ENCODE measurements at regions not wholly inside any gene's neighbourhood (a gene's known extent, or its start where the extent isn't known, plus 50 kb on each side); places are given as distances from the start of the nearest gene placed in this dataset.
"Not testable (repeated sequence)": the region's sequence is repeated elsewhere in the genome, so short reads cannot be mapped to it uniquely, and the experiment has no call there.

DNA sequence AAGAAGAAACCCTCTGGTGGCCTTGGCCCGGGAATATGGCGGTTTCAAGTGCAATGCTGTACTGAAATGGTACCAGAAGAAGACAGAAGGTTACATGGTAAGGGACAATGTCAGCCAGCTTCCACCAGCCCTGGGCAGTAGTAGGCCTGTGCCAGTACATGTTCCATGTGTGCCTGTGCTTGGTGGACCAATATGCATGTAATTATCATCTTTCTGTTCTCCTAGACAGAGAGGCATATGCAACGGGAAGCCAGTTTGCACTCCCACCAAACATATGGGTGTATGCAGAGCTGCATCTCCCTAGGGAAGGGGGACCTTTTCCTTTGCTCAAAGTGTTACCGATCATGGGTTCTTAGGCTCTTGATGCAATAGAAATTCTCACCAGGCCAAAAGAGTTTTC lies 80.9 kb upstream of the ADORA2B start:
- not testable (repeated sequence) for FAIRE-seq

DNA sequence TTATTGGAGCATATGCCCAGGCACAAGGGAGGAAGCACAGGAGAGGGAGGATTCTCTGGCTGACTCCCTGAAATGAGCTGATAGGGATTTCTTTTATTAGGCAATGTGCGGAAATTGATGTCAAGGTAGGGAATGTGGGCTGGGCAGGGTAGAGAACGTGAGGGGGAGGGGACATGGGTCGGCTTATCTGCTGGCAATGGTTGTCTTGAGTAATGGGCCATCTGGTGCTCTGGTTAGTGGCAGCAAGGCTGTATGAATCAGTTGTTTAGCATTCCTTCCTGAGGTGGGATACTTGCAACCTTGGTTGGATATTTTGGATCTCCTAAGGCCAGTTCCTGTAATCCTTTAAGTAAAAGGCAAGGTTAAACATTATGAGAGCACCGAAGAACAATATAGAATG lies 80.5 kb upstream of the ADORA2B start:
- not testable (repeated sequence) for FAIRE-seq

DNA sequence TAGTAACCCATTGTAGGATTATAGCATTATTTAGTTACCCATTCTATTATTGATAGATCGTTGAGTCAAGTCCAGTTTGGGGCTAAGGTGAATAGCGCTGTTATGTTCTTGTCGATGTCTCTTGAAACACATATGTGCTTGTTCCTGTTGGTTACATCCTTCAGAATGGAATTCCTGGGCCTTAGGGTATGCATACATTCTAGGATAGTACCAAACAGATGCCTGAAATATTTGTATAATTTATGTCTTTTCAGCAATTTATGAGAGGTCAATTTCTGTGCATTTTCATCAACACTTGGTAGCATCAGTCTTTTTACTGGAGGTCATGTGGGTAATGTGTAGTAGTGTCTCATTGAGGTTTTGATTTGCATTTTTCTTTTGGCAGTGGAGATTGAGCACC lies 78.9 kb upstream of the ADORA2B start:
- not testable (repeated sequence) for FAIRE-seq

DNA sequence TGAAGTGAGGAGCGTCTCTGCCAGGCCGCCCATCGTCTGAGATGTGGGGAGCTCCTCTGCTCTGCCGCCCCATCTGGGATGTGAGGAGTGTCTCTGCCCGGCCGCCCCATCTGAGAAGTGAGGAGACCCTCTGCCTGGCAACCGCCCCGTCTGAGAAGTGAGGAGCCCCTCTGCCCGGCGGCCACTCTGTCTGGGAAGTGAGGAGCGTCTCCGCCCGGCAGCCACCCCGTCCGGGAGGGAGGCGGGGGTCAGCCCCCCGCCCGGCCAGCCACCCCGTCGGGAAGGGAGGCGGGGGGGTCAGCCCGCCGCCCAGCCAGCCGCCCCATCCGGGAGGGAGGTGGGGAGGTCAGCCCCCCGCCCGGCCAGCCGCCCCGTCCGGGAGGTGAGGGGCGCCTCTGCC lies 77.6 kb upstream of the ADORA2B start:
- not testable (repeated sequence) for FAIRE-seq

DNA sequence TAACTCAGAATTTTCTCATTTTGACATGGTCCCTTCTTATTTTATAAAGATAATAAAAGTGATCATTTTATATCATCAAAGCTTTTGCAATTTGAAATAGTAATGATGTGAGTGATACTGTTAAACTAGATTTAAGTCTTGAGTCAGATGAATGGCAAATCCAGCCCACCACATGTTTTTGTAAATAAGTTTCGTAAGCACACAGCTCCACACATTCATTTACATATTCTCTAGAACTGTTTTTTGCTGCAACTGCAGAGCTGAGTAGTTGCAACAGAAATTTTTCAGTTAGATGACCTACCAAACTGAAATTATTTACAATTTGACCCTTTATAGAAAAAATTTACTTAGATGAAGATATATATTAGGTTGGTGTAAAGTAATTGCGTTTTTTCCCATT lies 75.1 kb upstream of the ADORA2B start:
- FAIRE-seq: not testable (repeated sequence)

DNA sequence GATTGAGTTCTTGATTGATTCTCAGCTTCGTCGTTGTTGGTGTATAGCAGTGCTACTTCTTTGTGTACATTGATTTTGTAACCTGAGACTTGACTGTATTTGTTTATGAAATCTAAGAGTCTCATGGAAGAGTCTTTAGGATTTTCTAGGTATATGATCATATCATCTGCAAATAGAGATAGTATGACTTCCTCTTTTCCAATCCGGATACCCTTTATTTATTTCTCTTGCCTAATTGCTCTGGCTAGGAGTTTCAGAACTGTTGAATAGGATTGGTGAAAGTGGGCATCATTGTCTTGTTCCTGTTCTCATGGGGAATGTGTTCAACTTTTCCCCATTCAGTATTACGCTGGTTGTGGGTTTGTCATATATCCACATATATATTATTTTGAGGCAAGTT lies 72.3 kb upstream of the ADORA2B start:
- not testable (repeated sequence) for FAIRE-seq

DNA sequence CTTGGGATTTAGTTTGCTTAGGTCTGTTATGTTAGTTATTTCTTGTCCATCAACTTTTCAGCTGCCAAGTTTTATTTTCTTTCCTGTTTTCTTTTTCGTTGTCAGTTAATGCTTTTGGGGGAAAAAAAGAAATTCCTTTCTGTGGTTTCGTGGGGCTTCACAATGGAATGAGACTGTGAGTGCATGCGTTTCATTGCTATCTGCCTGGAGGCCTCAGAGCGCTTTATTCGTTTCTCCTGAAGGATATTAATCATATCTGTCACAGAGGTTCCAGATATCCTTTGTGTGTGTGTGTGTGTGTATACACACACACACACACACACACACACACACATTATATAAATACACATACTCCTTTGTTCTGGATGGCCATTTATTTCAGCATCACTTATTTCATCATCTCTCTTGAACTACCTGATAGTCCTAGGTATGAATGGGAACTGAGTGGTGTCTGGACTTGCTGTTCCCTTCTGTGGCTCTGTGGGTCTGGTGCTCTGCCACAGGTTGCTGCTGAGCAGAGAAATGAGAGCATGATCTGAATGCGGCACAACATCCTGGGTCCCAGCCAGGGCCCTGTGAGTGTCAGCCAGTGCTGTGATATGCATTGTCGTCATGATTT lies 66.9 kb upstream of the ADORA2B start:
- FAIRE-seq: not testable (repeated sequence)

DNA sequence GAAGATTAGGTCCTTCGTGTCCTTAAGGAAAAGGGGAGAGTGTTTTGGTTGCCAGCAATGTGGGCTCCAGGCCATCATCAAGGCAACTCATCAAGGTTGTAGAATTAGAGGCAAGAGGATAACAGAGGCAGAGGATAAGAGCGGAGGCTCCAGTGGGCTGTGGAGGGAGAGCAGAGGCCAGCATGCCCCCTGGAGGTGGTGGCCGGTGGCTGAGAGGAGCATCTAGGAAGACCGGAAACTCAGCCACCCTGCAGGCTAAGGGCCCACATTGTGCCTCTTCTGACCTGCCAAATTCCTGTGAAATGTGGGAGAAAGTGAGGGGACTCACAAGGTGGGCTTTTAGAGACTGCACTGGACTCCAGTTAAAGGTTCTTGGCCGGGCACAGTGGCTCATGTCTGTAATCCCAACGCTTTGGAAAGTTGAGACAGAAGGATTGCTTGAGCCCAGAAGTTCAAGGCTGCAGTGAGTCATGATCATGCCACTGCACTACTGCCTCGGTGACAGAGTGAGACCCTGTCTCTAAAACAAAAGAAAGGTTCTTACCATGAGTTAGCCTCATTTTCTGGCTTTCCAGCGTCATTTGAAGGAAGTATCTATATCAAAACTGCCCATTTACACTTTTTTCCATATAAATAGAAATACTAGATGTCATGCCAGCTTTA lies 62.7 kb upstream of the ADORA2B start:
- no peak for FAIRE-seq

DNA sequence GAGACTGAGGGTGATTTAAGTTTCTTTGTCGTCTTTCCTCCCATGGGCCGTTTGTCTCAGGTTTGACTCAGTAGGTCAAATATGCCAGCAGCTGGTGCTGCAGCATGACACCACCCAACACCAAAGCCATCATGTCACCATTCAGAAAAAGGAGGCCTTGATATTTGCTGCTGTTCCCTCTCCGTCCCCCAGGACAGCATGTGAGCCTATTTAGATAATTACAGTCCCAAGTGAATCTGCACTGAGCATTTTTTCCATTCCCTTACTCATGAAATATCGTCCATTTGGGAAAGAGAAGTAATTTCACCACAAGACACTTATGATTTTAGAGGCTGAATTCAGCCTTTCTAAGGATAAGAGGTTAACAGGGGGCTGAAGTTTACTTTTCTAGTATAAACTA lies 62.2 kb upstream of the ADORA2B start:
- FAIRE-seq: no peak

DNA sequence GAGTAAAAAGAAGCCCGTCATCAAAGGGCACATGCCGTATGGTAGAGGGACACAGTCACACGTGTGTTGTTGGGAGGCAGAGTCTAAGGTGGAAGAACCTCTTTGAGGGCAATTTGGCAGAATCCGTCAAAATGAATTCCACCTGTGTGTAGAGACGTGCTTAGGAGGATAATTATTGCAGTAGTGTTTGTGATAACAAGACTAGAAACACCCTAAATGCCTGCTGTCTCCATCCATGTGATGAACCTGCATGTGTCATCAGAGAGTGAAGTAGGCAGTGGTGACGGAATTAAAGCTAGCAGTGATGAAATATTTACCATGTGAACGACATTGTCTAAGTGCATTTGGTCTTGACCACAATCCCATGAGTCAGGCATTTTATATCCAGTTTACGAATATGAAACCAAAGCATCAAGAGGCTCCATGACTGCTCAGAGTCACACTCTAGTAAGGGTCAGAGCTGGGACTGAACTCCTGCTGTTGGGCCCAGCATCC lies 61.3 kb upstream of the ADORA2B start:
- FAIRE-seq: no peak

DNA sequence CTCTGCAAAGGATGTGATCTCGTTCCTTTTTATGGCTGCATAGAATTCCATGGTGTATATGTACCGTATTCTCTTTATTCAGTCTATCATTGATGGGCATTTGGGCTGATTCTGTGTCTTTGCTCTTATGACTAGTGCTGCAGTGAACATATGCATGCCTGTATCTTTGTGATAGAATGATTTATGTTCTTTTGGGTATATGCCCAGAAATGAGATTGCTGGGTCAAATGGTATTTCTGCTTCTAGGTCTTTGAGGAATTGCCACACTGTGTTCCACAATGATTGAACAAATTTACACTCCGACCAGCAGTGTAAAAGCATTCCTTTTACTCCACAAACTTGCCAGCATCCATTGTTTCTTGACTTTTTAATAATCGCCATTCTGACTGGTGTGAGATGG lies 60.2 kb upstream of the ADORA2B start:
- no peak for FAIRE-seq

DNA sequence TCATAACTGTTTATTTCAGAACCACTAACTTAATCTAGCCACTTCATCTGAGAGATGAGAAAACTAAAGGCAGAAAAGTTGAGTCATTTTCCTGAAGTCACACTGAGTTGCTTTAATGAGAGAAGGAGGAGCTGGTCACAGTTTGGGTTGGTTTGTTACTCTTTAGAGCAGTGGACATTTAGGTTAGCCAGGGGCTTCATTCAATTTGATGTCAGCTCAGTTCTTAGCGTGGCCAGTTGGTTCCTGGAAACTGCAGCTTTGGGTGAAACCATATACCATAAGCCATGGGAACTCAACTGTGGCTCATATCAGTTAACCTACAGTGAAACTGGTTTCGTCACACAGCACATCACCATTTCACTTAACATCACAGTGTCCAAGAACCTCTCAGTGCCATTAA lies 59.2 kb upstream of the ADORA2B start:
- FAIRE-seq: no peak

DNA sequence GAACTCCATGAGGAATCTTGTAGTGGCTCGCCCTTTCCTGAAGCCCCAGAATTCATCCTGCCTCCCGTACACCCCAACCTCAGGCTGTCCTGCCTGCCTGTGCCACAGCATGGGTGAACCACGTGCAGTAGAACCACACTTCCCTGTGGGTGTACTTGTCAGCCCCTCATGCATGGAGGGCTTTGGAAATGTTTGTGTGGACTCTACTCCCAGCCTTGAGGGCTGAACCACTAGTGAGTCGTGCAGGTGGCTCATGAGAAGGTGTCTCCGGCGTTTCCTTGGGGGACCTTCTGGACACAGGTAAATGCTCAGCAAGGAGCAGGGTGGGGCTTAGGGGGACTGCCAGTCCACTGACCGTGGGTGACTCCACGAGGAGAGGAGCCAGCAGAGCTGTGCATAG lies 58.7 kb upstream of the ADORA2B start:
- no peak for FAIRE-seq

DNA sequence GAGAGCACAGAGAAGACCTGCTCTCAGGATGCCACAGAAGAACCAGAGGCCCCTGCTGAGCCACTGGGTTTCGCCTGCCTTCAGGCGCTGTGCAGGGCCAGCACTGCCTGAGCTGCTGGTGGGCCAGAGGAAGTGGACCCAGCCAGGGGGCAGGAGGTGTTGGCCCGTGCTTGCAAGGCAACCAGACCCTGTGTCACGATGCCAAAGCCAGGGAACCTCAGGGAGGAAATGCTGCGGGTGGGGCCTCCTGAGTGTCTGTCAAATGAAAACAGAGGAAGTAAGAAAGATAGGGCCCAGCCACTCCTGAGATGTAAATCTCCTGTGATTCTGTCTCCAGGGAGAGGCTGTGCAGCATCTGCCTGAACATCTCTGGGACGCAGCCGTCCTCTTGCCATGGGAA lies 58.1 kb upstream of the ADORA2B start:
- no peak for FAIRE-seq

DNA sequence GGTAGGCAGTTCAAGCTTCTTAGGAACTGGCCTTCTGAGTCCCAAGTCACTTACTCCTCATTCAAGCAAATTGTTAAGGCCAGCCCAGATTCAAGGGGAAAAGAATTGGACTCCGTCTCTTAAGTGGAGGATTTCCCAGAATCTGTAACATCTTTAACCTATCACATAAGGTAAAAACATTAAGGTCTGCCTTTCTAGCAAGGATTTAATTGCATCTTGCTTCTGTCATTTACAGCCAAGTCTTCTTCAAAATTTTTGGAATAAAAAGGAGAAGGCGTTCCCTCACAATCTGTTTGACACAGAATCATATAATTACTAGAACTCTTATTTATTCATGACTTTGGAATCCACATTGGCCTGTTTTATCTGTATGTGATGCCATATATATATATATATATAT lies 56.5 kb upstream of the ADORA2B start:
- FAIRE-seq: no peak

DNA sequence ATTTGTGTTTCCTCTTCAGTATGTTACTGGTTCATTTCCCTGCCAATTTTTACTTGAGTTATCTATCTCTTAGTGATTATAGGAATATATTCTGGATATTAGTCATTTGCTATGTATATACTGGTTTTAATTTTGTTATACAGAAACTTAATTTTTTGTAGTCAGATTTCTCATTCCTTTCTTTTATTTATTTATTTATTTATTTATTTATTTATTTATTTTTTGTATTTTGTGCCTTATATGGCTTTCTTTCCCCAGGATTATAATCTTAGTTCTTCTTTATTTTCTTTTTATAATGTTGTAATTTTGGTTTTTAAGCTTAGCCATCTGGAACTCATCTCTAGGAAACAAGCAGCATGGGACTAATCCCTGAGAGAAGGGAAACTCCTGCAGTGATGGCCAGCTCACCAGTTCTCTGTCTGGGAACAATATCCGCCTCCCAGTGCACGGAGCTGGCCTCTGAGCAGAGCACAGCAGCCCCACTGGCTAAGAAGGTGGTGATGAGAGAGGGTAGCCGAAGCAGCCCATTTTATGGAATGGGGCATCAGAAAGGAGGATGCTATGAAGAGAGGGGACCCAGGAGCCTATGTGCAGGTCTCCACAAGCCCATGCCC lies 54.5 kb upstream of the ADORA2B start:
- no peak for FAIRE-seq

DNA sequence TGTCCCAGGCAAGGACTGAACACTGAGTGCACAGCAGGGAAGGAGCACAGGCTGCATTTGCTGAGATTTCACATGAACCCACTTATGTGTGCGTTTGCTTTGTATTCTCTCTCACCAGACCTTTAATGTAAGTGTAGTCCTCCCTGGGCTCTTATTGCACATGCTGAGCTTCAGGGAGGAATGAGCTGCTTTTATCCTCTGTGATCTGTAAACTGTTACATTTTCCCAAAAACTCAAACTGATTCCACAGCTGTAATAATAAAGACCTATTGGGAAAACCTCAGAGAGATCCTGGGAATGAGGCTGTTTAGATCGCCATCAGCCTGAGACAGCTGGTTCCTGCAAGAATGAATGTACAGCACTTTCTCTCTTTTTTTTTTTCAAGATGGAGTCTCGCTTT lies 53.6 kb upstream of the ADORA2B start:
- FAIRE-seq: no peak

DNA sequence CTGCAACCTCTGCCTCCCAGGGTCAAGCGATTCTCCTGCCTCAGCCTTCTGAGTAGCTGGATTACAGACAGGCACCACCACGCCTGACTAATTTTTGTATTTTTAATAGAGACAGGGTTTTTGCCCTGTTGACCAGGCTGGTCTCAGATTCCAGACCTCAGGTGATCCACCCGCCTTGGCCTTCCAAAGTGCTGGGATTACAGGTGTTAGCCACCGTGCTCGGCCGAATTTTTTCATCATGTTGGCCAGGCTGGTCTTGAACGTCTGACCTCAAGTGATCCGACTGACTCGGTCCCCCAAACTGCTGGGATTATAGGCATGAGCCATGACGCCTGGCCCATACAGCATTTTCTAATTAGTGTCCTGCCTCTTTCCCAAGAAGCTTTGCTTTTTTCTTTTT lies 52.7 kb upstream of the ADORA2B start:
- no peak for FAIRE-seq

DNA sequence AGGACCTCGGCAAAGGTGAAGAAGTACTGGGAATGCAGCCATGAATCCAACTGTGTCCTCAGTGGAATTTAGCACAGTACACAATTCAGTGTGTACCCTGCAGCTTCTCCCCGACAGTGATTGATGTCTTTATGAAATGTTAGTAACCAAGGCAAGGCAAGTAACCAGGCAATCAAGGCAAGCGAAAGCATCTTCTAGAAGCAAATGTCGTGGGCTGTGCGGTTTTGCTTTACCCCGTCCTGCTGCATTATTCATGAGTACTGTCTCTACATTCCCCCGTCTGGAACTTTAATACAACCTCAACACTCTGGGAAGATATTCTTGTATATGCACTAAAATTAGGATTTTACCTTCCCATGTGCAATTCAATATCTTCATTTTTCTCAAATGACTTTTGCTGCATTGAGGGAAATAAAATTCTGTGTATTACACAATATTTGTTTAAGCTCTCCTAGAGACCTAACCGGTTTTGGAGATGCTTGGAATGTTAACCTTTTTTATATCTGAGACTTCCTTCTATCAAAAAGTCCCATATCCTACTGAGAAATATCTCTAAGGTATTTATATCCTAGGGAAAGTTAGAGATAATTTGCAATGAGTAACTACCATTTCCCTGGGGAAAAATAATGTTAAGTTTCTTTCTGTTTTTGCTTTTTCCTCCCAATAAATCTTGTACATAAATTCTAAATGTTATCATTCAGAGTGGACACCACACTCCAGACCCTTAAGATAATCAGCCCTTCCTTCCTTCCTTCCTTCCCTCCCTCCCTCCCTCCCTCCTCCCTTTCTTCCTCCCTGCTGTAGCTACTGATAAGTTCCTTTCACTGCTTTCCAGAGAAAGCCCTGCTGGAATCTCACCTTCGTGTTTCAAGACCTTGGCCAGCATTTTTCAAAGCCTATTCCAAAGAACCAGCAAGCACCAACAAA lies 51.9 kb upstream of the ADORA2B start:
- no peak for FAIRE-seq

DNA sequence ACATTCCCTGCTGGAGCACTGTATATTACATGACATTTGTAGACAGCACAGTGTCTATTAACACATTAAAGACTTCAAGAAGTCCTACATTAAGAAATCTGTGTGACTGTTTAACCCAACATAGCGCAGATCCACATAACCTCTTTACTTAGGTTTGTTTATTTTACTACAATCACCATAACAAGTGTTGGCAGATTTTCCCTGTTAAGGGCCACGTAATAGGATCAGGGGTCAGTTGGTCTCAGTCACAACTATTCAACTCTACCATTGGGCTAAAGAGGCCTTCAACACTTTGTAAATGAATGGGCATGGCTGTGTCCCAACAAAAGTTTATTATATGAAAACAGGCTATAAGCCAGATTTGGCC lies 51.3 kb upstream of the ADORA2B start:
- FAIRE-seq: no peak

DNA sequence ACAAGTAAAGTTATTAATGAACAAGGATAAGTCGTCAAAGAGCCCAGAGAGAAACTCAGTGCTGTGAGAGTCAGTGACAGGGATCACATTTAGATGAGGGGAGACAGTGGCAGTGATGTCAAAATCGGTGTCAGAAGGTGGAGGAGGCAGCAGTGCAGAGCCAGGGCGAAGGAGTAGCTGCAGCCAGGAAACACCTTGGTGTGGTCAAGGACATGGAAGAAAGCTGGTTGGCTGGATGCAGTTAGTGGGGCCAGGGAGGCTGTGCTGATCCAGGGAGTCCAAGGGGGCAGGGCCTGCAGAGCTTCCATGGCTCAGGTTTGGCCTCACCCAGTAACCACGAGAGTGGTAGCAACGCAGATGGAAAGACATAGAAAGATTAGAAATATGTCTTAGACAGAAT lies 50.7 kb upstream of the ADORA2B start:
- FAIRE-seq: no peak

DNA sequence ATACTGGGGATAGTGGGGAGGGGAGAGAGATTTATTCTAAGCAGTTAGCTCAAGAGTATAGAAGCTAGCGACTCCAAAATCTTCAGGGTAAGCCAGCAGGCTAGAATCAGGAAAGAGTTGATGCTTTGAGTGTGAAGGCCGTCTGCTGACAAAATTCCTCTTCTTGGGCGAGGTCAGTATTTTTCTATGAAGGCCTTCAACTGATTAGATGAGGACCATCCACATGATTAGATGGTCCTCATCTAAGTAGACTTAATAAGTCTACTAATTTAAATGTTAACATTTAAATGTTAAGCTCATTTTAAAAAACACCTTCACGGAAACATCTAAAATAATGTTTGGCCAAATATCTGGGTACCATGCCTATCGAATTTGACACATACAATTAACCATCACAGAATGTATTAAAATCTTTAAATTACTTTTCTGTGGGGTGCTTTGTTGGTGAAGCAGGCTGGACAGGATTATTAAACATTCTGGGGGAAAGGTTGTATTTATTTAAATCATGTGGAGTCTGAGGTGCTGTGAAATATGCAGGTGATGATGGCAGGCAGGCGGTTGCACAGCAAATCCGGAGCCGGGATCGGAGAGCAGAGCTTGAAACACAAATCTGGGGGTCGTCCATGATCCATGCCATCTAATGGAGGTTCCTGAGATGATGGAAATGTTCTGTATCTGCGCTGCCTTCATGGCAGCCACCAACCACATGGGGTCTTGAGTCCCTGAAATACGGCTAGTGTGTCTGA lies 49.8 kb upstream of the ADORA2B start:
- FAIRE-seq: no peak

All from TTC549 (cell line).